ENCODE measurements at regions not wholly inside any gene's neighbourhood (a gene's known extent, or its start where the extent isn't known, plus 50 kb on each side); places are given as distances from the start of the nearest gene placed in this dataset.

- POLR2A ChIA-PET, result no interaction called here
- no peak for TF ChIP-seq CTCF (IDR thresholded peaks at IDR 0.05; ENCODE audit: control extremely low read depth, extremely low read depth, low read depth, missing control alignments)
- no peak for DNase-seq (ENCODE audit: extremely low spot score)
- CTCF ChIA-PET, result no interaction called here
Measured at GRCh38 chr13:67742478-67742877, 512.3 kb upstream of the PCDH9 start.

- ChIA-PET CTCF (no interaction called here), POLR2A (no interaction called here)
Measured at GRCh38 chr13:67740871-67741535, 510.9 kb upstream of the PCDH9 start.

GRCh38 chr13:67736646-67737420 is 506.7 kb upstream of the PCDH9 start:
- no peak for TF ChIP-seq CTCF (IDR thresholded peaks at IDR 0.05; ENCODE audit: control extremely low read depth, extremely low read depth, low read depth, missing control alignments)

More at GRCh38 chr13:67740871-67741535, 510.9 kb upstream of the PCDH9 start:
- no peak for DNase-seq (ENCODE audit: extremely low spot score)
- no peak for TF ChIP-seq CTCF (IDR thresholded peaks at IDR 0.05; ENCODE audit: control extremely low read depth, extremely low read depth, low read depth, missing control alignments)

DNA sequence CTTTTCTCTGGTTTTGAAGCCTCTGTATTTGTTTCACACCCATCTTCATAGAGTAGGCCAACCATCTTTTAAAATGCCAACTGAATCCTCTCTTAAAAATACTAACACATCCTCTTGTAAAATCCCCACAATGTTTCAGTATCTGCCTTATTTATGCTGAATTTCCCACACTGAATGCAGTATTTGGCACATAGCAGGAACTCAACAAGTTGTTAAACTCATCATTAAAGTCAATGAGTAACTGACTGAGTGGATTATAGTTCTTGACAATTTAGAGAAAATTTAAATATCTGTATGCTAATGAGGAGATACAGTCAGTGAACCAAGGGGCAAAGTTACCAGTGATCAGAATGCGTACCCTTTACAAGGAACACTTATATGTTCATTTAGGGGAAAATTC is 505.5 kb upstream of the PCDH9 start:
- CTCF ChIA-PET, result no interaction called here

More at GRCh38 chr13:67736646-67737420, 506.7 kb upstream of the PCDH9 start:
- ChIA-PET CTCF (no interaction called here), POLR2A (no interaction called here)
- DNase-seq (ENCODE audit: extremely low spot score), result no peak

GRCh38 chr13:67726979-67727378 is 496.8 kb upstream of the PCDH9 start:
- no peak for TF ChIP-seq CTCF (IDR thresholded peaks at IDR 0.05; ENCODE audit: control extremely low read depth, extremely low read depth, low read depth, missing control alignments)
- ChIA-PET POLR2A (no interaction called here), CTCF (no interaction called here)
- no peak for DNase-seq (ENCODE audit: extremely low spot score)

More for the DNA sequence above, 505.5 kb upstream of the PCDH9 start:
- no peak for TF ChIP-seq CTCF (IDR thresholded peaks at IDR 0.05; ENCODE audit: control extremely low read depth, extremely low read depth, low read depth, missing control alignments)
- POLR2A ChIA-PET, result no interaction called here
- DNase-seq (ENCODE audit: extremely low spot score), result no peak

DNA sequence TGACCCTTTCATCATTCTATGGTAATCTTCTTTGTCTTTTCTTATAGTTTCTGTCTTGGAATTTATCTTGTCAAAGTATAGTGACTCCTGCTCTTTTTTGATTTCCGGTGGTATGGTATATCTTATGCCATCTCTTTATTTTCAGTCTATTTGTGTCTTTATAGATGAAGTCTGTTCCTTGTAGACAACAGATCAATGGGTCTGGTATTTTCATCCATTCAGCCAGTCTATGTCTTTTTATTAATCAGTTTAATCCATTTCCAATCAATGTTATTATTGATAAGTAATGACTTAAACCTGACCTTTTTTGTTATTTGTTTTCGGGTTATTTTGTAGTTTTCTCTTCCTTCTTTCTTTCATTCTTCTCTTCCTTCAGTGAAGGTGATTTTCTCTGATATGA is 495.9 kb upstream of the PCDH9 start:
- DNase-seq (ENCODE audit: extremely low spot score), result no peak
- POLR2A ChIA-PET, result no interaction called here
- no peak for TF ChIP-seq CTCF (IDR thresholded peaks at IDR 0.05; ENCODE audit: control extremely low read depth, extremely low read depth, low read depth, missing control alignments)
- CTCF ChIA-PET, result no interaction called here

All from GM10248 (cell line).